Neutrophil (primary cell): ENCODE measurements at regions not wholly inside any gene's neighbourhood (a gene's known extent, or its start where the extent isn't known, plus 50 kb on each side); places are given as distances from the start of the nearest gene placed in this dataset.

Source experiments
- H3K27ac ChIP-seq: fragments of 200-600 bp; sonication (generic); 2 replicates; pipeline ENCODE4 v1.5.1; 2016; ENCODE audit warnings: mild to moderate bottlenecking, moderate library complexity
- H3K27me3 ChIP-seq: fragments of 200-600 bp; sonication (generic); 2 replicates; pipeline ENCODE4 v1.6.0; 2016; ENCODE audit warnings: mild to moderate bottlenecking
- H3K36me3 ChIP-seq: fragments of 200-600 bp; sonication (generic); 2 replicates; pipeline ENCODE4 v1.5.1; 2017
- H3K4me1 ChIP-seq, 2 experiments: fragments of 200-600 bp in 1 of 2; sonication (generic) in 1 of 2; 1 replicate in 1 of 2; 2 replicates in 1 of 2; pipeline versions ENCODE4 v1.5.1 to v1.6.1; 2013 to 2016; ENCODE audit warnings: low read depth in 1 of 2, low read length in 1 of 2, mild to moderate bottlenecking in 1 of 2, moderate library complexity in 1 of 2; ENCODE audit not compliant: control insufficient read depth in 1 of 2, insufficient read depth in 1 of 2
- H3K4me3 ChIP-seq, 2 experiments: fragments of 200-600 bp in 1 of 2; sonication (generic) in 1 of 2; 1 replicate in 1 of 2; 2 replicates in 1 of 2; pipeline ENCODE4 v1.5.1; 2013 to 2016; ENCODE audit warnings: low read depth in 1 of 2, low read length in 1 of 2, mild to moderate bottlenecking in 1 of 2, moderate library complexity in 1 of 2
- H3K9me3 ChIP-seq: fragments of 200-600 bp; sonication (generic); 2 replicates; pipeline ENCODE4 v1.5.1; 2016
- CTCF ChIP-seq: fragments of 200-600 bp; sonication (generic); IDR thresholded peaks from 2 replicates; pipeline ENCODE4 v1.5.1; 2016; ENCODE audit warnings: antibody characterized with exemption

GRCh38 chr2:223214394-223215253, 162.6 kb downstream of the KCNE4 start:
- no peak overlapping the region for H3K4me3 ChIP-seq
- H3K4me1 ChIP-seq: no peaks in the 10 kb centered on the region
- no peak for TF ChIP-seq CTCF
- H3K27me3 ChIP-seq: no peaks in the 10 kb centered on the region
- no peaks in the 10 kb centered on the region for H3K9me3 ChIP-seq
- no peaks in the 10 kb centered on the region for H3K36me3 ChIP-seq
- H3K27ac ChIP-seq: no peak overlapping the region

GRCh38 chr2:223215254-223215516, 163.2 kb downstream of the KCNE4 start:
- H3K36me3 ChIP-seq: no peaks in the 10 kb centered on the region
- no peak overlapping the region for H3K27ac ChIP-seq

GRCh38 chr2:223217373-223217772, 165.4 kb downstream of the KCNE4 start:
- Histone ChIP-seq H3K27me3 (no peaks in the 10 kb centered on the region), H3K4me1 (no peaks in the 10 kb centered on the region), H3K4me3 (no peak overlapping the region)

More at GRCh38 chr2:223215254-223215516, 163.2 kb downstream of the KCNE4 start:
- no peaks in the 10 kb centered on the region for H3K9me3 ChIP-seq
- H3K27me3 ChIP-seq: no peaks in the 10 kb centered on the region
- H3K4me3 ChIP-seq: no peak overlapping the region
- H3K4me1 ChIP-seq: no peaks in the 10 kb centered on the region
- TF ChIP-seq CTCF: no peak

GRCh38 chr2:223218587-223219178, 166.7 kb downstream of the KCNE4 start:
- Histone ChIP-seq H3K9me3 (no peaks in the 10 kb centered on the region), H3K36me3 (no peaks in the 10 kb centered on the region), H3K27ac (no peak overlapping the region), H3K4me3 (no peak overlapping the region), H3K27me3 (no peaks in the 10 kb centered on the region), H3K4me1 (no peaks in the 10 kb centered on the region)
- TF ChIP-seq CTCF: no peak

More at GRCh38 chr2:223217373-223217772, 165.4 kb downstream of the KCNE4 start:
- no peaks in the 10 kb centered on the region for H3K9me3 ChIP-seq
- no peak overlapping the region for H3K27ac ChIP-seq
- no peak for TF ChIP-seq CTCF
- H3K36me3 ChIP-seq: no peaks in the 10 kb centered on the region

- no peak for TF ChIP-seq CTCF
- no peaks in the 10 kb centered on the region for H3K4me1 ChIP-seq
- no peaks in the 10 kb centered on the region for H3K9me3 ChIP-seq
- H3K4me3 ChIP-seq: no peak overlapping the region
- H3K36me3 ChIP-seq: no peaks in the 10 kb centered on the region
- H3K27ac ChIP-seq: no peak overlapping the region
- no peaks in the 10 kb centered on the region for H3K27me3 ChIP-seq
Observed at GRCh38 chr2:223219872-223220657, 168.1 kb downstream of the KCNE4 start.
